ENCODE measurements at regions not wholly inside any gene's neighbourhood (a gene's known extent, or its start where the extent isn't known, plus 50 kb on each side); places are given as distances from the start of the nearest gene placed in this dataset.

- H3K4me1 ChIP-seq (ENCODE audit: control insufficient read depth in 2 of 2, insufficient read depth in 2 of 2, low read length in 2 of 2) = no peaks in the 10 kb centered on the region
- intact Hi-C loops (cut with micrococcal nuclease) = no loop called here
- Mint-ChIP-seq H3K27me3 (peaks cover 0 to 6% (median 3%) of the 10 kb centered on the region in 5 donors), H3K36me3 (no peaks in the 10 kb centered on the region), H3K9me3 (peaks cover 0 to 4% (median 0%) of the 10 kb centered on the region in 11 donors), H3K27ac (no peak overlapping the region), H3K4me3 (no peak overlapping the region), H3K4me1 (no peaks in the 10 kb centered on the region)
- DNase-seq = no peak
- ATAC-seq = no peak
- H3K27me3 ChIP-seq (ENCODE audit: control insufficient read depth in 2 of 2, insufficient read depth in 2 of 2, low read length in 2 of 2) = no peaks in the 10 kb centered on the region
- ChIA-PET POLR2A (no interaction called here), CTCF (no interaction called here)
- H3K9me3 ChIP-seq (ENCODE audit: control insufficient read depth in 2 of 3, low read length in 3 of 3) = no peaks in the 10 kb centered on the region
- no peak overlapping the region for H3K27ac ChIP-seq (ENCODE audit: low read depth, low read length)
- no peak overlapping the region for H3K4me3 ChIP-seq (ENCODE audit: low read length)
- no peaks in the 10 kb centered on the region for H3K36me3 ChIP-seq (ENCODE audit: control insufficient read depth in 2 of 3, insufficient read depth in 3 of 3, low read length in 3 of 3)
These were observed 357.8 kb upstream of the STEAP1 start for GRCh38 chr7:89796481-89796880.

GRCh38 chr7:89797965-89798598, 356.2 kb upstream of the STEAP1 start:
- Histone ChIP-seq H3K9me3 (ENCODE audit: control insufficient read depth in 2 of 3, low read length in 3 of 3) (no peaks in the 10 kb centered on the region), H3K27me3 (ENCODE audit: control insufficient read depth in 2 of 2, insufficient read depth in 2 of 2, low read length in 2 of 2) (no peaks in the 10 kb centered on the region), H3K27ac (ENCODE audit: low read depth, low read length) (no peak overlapping the region), H3K36me3 (ENCODE audit: control insufficient read depth in 2 of 3, insufficient read depth in 3 of 3, low read length in 3 of 3) (no peaks in the 10 kb centered on the region), H3K4me3 (ENCODE audit: low read length) (no peak overlapping the region), H3K4me1 (ENCODE audit: control insufficient read depth in 2 of 2, insufficient read depth in 2 of 2, low read length in 2 of 2) (no peaks in the 10 kb centered on the region)
- no peak for DNase-seq
- CTCF ChIA-PET = no interaction called here
- peaks cover 0 to 2% (median 0%) of the 10 kb centered on the region in 11 donors for H3K9me3 Mint-ChIP-seq
- no peak for ATAC-seq
- intact Hi-C loops (cut with micrococcal nuclease) = no loop called here
- no peaks in the 10 kb centered on the region for H3K4me1 Mint-ChIP-seq
- no peak overlapping the region for H3K4me3 Mint-ChIP-seq
- POLR2A ChIA-PET = no interaction called here
- H3K27me3 Mint-ChIP-seq = peaks cover 0 to 6% (median 3%) of the 10 kb centered on the region in 5 donors
- no peaks in the 10 kb centered on the region for H3K36me3 Mint-ChIP-seq
- H3K27ac Mint-ChIP-seq = no peak overlapping the region

- POLR2A ChIA-PET = no interaction called here
These were observed 355.7 kb upstream of the STEAP1 start for GRCh38 chr7:89798599-89798996.

GRCh38 chr7:89800761-89801160, 353.5 kb upstream of the STEAP1 start:
- Mint-ChIP-seq H3K27ac (no peak overlapping the region), H3K27me3 (peaks cover 0 to 6% (median 3%) of the 10 kb centered on the region in 5 donors), H3K4me3 (no peak overlapping the region), H3K4me1 (no peaks in the 10 kb centered on the region), H3K9me3 (peaks cover 0 to 7% (median 0%) of the 10 kb centered on the region in 11 donors), H3K36me3 (no peaks in the 10 kb centered on the region)
- Histone ChIP-seq H3K4me1 (ENCODE audit: control insufficient read depth in 2 of 2, insufficient read depth in 2 of 2, low read length in 2 of 2) (no peaks in the 10 kb centered on the region), H3K4me3 (ENCODE audit: low read length) (no peak overlapping the region), H3K27ac (ENCODE audit: low read depth, low read length) (no peak overlapping the region), H3K9me3 (ENCODE audit: control insufficient read depth in 2 of 3, low read length in 3 of 3) (no peaks in the 10 kb centered on the region), H3K36me3 (ENCODE audit: control insufficient read depth in 2 of 3, insufficient read depth in 3 of 3, low read length in 3 of 3) (no peaks in the 10 kb centered on the region), H3K27me3 (ENCODE audit: control insufficient read depth in 2 of 2, insufficient read depth in 2 of 2, low read length in 2 of 2) (no peaks in the 10 kb centered on the region)
- intact Hi-C loops (cut with micrococcal nuclease) = no loop called here
- DNase-seq = no peak
- ChIA-PET POLR2A (no interaction called here), CTCF (no interaction called here)
- ATAC-seq = no peak

More at GRCh38 chr7:89798599-89798996, 355.7 kb upstream of the STEAP1 start:
- Mint-ChIP-seq H3K4me3 (no peak overlapping the region), H3K27ac (no peak overlapping the region), H3K36me3 (no peaks in the 10 kb centered on the region), H3K27me3 (peaks cover 0 to 6% (median 3%) of the 10 kb centered on the region in 5 donors), H3K9me3 (peaks cover 0 to 3% (median 0%) of the 10 kb centered on the region in 11 donors), H3K4me1 (no peaks in the 10 kb centered on the region)
- Histone ChIP-seq H3K9me3 (ENCODE audit: control insufficient read depth in 2 of 3, low read length in 3 of 3) (no peaks in the 10 kb centered on the region), H3K27me3 (ENCODE audit: control insufficient read depth in 2 of 2, insufficient read depth in 2 of 2, low read length in 2 of 2) (no peaks in the 10 kb centered on the region), H3K4me1 (ENCODE audit: control insufficient read depth in 2 of 2, insufficient read depth in 2 of 2, low read length in 2 of 2) (no peaks in the 10 kb centered on the region), H3K4me3 (ENCODE audit: low read length) (no peak overlapping the region), H3K36me3 (ENCODE audit: control insufficient read depth in 2 of 3, insufficient read depth in 3 of 3, low read length in 3 of 3) (no peaks in the 10 kb centered on the region), H3K27ac (ENCODE audit: low read depth, low read length) (no peak overlapping the region)
- DNase-seq = no peak
- CTCF ChIA-PET = no interaction called here
- intact Hi-C loops (cut with micrococcal nuclease) = no loop called here
- ATAC-seq = peak; percentile 20

- Mint-ChIP-seq H3K4me3 (no peak overlapping the region), H3K9me3 (peaks cover 1 to 19% (median 8%) of the 10 kb centered on the region in 11 donors), H3K27me3 (no peaks in the 10 kb centered on the region), H3K4me1 (no peaks in the 10 kb centered on the region), H3K27ac (no peak overlapping the region), H3K36me3 (peaks cover 0 to 4% (median 0%) of the 10 kb centered on the region in 5 donors)
- H3K27ac ChIP-seq (ENCODE audit: low read depth, low read length) = no peak overlapping the region
- H3K4me3 ChIP-seq (ENCODE audit: low read length) = no peak overlapping the region
- H3K36me3 ChIP-seq (ENCODE audit: control insufficient read depth in 2 of 3, insufficient read depth in 3 of 3, low read length in 3 of 3) = no peaks in the 10 kb centered on the region
- H3K4me1 ChIP-seq (ENCODE audit: control insufficient read depth in 2 of 2, insufficient read depth in 2 of 2, low read length in 2 of 2) = no peaks in the 10 kb centered on the region
- DNase-seq (no peak), ATAC-seq (no peak)
- POLR2A ChIA-PET = no interaction called here
- intact Hi-C loops (cut with micrococcal nuclease) = no loop called here
- no peaks in the 10 kb centered on the region for H3K27me3 ChIP-seq (ENCODE audit: control insufficient read depth in 2 of 2, insufficient read depth in 2 of 2, low read length in 2 of 2)
- CTCF ChIA-PET = no interaction called here
- no peaks in the 10 kb centered on the region for H3K9me3 ChIP-seq (ENCODE audit: control insufficient read depth in 2 of 3, low read length in 3 of 3)
These were observed 345.0 kb upstream of the STEAP1 start for GRCh38 chr7:89809291-89809690.

GRCh38 chr7:89813081-89813480, 341.2 kb upstream of the STEAP1 start:
- intact Hi-C loops (cut with micrococcal nuclease) = no loop called here
- no peaks in the 10 kb centered on the region for H3K36me3 Mint-ChIP-seq
- H3K4me1 Mint-ChIP-seq = no peaks in the 10 kb centered on the region
- no peak for ATAC-seq
- Histone ChIP-seq H3K9me3 (ENCODE audit: control insufficient read depth in 2 of 3, low read length in 3 of 3) (no peaks in the 10 kb centered on the region), H3K27ac (ENCODE audit: low read depth, low read length) (no peak overlapping the region), H3K4me1 (ENCODE audit: control insufficient read depth in 2 of 2, insufficient read depth in 2 of 2, low read length in 2 of 2) (no peaks in the 10 kb centered on the region), H3K27me3 (ENCODE audit: control insufficient read depth in 2 of 2, insufficient read depth in 2 of 2, low read length in 2 of 2) (no peaks in the 10 kb centered on the region), H3K36me3 (ENCODE audit: control insufficient read depth in 2 of 3, insufficient read depth in 3 of 3, low read length in 3 of 3) (no peaks in the 10 kb centered on the region), H3K4me3 (ENCODE audit: low read length) (no peak overlapping the region)
- no peak overlapping the region for H3K4me3 Mint-ChIP-seq
- no peak overlapping the region for H3K27ac Mint-ChIP-seq
- H3K9me3 Mint-ChIP-seq = peaks cover 0 to 7% (median 3%) of the 10 kb centered on the region in 11 donors
- ChIA-PET CTCF (no interaction called here), POLR2A (no interaction called here)
- no peaks in the 10 kb centered on the region for H3K27me3 Mint-ChIP-seq
- DNase-seq = no peak

- DNase-seq (no peak), ATAC-seq (no peak)
- H3K4me1 Mint-ChIP-seq = no peaks in the 10 kb centered on the region
- H3K9me3 ChIP-seq (ENCODE audit: control insufficient read depth in 2 of 3, low read length in 3 of 3) = no peaks in the 10 kb centered on the region
- H3K36me3 Mint-ChIP-seq = no peaks in the 10 kb centered on the region
- H3K4me3 Mint-ChIP-seq = no peak overlapping the region
- POLR2A ChIA-PET = no interaction called here
- no peaks in the 10 kb centered on the region for H3K27me3 ChIP-seq (ENCODE audit: control insufficient read depth in 2 of 2, insufficient read depth in 2 of 2, low read length in 2 of 2)
- H3K27ac ChIP-seq (ENCODE audit: low read depth, low read length) = no peak overlapping the region
- no peaks in the 10 kb centered on the region for H3K4me1 ChIP-seq (ENCODE audit: control insufficient read depth in 2 of 2, insufficient read depth in 2 of 2, low read length in 2 of 2)
- no peaks in the 10 kb centered on the region for H3K27me3 Mint-ChIP-seq
- no peaks in the 10 kb centered on the region for H3K36me3 ChIP-seq (ENCODE audit: control insufficient read depth in 2 of 3, insufficient read depth in 3 of 3, low read length in 3 of 3)
- peaks cover 0 to 2% (median 0%) of the 10 kb centered on the region in 11 donors for H3K9me3 Mint-ChIP-seq
- H3K4me3 ChIP-seq (ENCODE audit: low read length) = no peak overlapping the region
- intact Hi-C loops (cut with micrococcal nuclease) = no loop called here
- H3K27ac Mint-ChIP-seq = no peak overlapping the region
- CTCF ChIA-PET = no interaction called here
These were observed 328.1 kb upstream of the STEAP1 start for GRCh38 chr7:89826121-89826520.
